VCaP (cell line): ENCODE measurements at regions not wholly inside any gene's neighbourhood (a gene's known extent, or its start where the extent isn't known, plus 50 kb on each side); places are given as distances from the start of the nearest gene placed in this dataset.

Experiments used
- H3K27ac ChIP-seq: fragments of 450-650 bp; 2 replicates; pipeline ENCODE4 v1.5.1; 2017
- CTCF ChIP-seq: fragments of 450-650 bp; conservative IDR thresholded peaks from 2 replicates; pipeline ENCODE4 v1.5.1; 2017; ENCODE audit warnings: mild to moderate bottlenecking, moderate library complexity

DNA sequence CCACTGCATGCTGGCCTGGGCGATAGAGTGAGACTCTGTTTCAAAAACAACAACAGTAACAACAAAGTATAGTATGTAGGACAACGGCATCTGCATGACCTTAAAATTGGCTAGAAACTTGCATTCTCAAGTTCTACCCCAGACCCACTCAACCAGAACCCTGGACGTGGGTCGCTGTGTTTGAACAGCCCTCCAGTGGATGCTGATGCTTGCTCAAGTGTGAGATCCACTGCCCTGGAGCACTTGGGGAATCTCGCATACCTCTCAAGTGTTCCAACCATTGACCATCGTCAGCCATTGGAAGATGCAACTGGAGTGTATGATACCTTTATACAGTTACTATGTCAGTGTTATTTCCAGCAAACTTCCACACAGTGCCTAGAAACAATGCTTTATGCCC is 435.9 kb downstream of the DCDC2C start:
- H3K27ac ChIP-seq, result peak overlapping the region; percentile 83
- no peak for TF ChIP-seq CTCF

GRCh38 chr2:4139731-4140130 is 436.4 kb downstream of the DCDC2C start:
- no peak for TF ChIP-seq CTCF
- peak overlapping the region; percentile 83 for H3K27ac ChIP-seq

DNA sequence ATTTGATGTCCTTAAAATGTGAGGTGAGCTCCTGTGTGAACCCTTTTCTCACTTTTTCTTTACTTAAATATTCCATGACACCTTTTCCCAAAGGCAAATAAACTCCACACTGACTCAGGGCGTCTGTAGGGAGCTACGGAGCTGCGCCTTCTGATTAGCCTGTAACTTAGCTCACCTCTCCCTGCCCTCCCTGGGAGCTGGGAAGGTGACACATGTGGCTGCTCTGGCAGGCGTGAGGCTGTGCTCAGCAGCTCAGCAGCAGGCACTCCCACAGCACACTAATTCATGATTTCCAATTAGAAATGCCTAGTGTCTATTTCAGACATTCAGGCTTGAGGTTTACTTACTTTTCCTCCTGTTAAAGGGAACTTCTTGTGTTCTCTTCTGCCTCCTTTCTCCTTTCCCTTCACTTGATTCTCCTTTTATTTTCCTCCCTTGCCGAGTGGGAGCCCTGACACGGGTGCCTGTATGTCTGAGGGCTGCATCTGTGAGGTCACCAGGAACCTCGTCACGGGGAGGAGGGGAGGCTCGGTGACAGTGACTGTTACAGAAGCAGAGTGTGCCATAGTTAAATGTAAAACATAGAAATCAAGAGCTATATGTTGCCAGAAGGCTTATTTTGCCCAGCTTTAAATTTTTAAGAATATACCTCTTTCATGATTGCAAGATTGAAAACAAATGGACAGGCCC is 437.1 kb downstream of the DCDC2C start:
- no peak for TF ChIP-seq CTCF
- peak overlapping the region; percentile 83 for H3K27ac ChIP-seq

DNA sequence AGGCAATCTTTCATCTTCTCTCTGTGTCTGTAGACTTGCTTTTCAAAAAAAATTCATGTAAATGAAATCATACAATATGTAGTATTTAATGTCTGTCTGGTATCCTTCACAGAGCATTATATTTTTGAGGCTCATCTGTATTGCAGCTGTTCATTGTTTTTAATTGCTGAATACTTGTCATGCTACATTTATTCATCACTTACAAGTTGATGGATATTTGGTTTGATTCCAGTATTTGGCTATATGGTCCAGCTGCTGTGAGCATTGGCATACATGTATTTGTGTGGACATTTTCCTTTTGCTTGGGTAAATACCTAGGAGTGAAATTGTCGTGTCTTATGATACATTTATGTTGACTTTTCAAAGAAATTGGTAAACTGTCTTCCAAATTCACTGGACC is 441.4 kb downstream of the DCDC2C start:
- no peak for TF ChIP-seq CTCF
- H3K27ac ChIP-seq, result no peak overlapping the region

- no peak for TF ChIP-seq CTCF
- no peak overlapping the region for H3K27ac ChIP-seq
Observed at GRCh38 chr2:4151521-4151920, 448.1 kb downstream of the DCDC2C start.

GRCh38 chr2:4152051-4152450 is 448.7 kb downstream of the DCDC2C start:
- TF ChIP-seq CTCF, result no peak
- no peak overlapping the region for H3K27ac ChIP-seq

DNA sequence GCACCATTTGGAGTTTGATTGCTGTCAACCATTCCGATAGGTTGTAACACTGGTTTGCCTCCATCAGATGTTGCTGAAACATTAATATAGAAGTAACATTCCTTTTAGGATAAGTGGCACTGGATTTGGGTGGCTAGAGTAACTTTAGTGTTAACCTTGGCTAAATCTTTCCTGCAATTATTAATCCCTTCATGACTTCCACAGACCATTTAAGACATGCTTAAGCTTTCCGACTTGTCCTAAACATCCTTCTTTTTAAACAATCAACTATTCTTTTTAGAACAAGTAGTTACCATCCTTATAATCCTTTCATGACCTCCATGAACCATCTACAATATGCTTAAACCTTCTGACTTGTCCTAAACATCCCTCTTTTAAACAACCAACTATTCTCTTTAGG is 465.5 kb downstream of the DCDC2C start:
- no peak for TF ChIP-seq CTCF
- no peak overlapping the region for H3K27ac ChIP-seq
